NOMO-1 (cell line): ENCODE measurements at regions not wholly inside any gene's neighbourhood (a gene's known extent, or its start where the extent isn't known, plus 50 kb on each side); places are given as distances from the start of the nearest gene placed in this dataset.
A peak's percentile ranks its signal among the peaks of the same experiment; 100 is the strongest.
"Not testable (repeated sequence)": the region's sequence is repeated elsewhere in the genome, so short reads cannot be mapped to it uniquely, and the experiment has no call there.

Experiments
- DNase-seq, 2 experiments: peaks; one replicate each; lab custom pipeline; 2025; ENCODE audit not compliant: unreplicated experiment in 2 of 2; lab: John Stamatoyannopoulos, UW

- DNase-seq, result no peak
Observed at GRCh38 chr9:124084087-124084486, 72.5 kb downstream of the LHX2 start.

- no peak for DNase-seq
Observed at GRCh38 chr9:124087226-124087625, 75.7 kb downstream of the LHX2 start.

DNA sequence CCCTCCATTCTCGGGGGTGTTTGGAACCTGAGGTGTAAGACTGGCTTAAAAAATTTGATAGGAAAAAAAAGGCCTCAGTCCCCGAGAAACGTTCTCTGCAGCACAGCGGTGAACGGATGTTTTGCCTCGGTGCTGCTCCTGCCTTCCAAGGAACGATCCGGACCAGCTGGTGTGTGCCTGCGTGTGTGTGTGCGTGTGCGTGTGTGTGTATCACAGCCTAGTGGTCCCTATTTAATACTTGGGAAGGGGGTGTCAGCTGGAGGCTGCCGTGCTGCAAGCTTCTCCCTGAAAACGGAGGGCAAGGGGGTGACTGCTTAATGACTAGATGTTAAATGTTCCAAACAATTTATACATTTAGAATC lies 76.9 kb downstream of the LHX2 start:
- no peak for DNase-seq

- not testable (repeated sequence) for DNase-seq
Observed at GRCh38 chr9:124089631-124090488, 78.3 kb downstream of the LHX2 start.

GRCh38 chr9:124098141-124098905 lies 86.8 kb downstream of the LHX2 start:
- peak; percentile 70 to 78 for DNase-seq

- no peak for DNase-seq
Observed at GRCh38 chr9:124099860-124100259, 88.3 kb downstream of the LHX2 start.

GRCh38 chr9:124101215-124101968 lies 89.8 kb downstream of the LHX2 start:
- DNase-seq, result no peak

DNA sequence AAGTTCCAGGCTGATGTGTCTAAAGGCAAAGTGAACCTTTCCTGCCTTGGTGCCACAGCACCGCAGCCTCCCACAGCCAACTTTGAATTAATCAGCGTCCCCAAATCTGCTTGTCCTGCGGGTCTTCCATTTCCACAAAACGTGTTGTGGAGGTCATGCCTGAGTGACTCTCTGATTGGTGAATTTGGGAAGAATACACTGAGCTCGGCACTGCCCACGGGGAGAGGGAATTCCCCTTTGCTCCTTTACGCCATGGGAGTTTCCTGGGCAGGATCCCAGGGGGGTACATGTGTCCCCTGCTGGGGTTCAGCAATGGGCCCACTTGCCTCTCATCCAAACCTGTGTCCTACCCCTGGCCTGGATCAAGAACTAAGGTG lies 90.4 kb downstream of the LHX2 start:
- DNase-seq, result no peak

GRCh38 chr9:124102363-124102762 lies 90.8 kb downstream of the LHX2 start:
- no peak for DNase-seq

GRCh38 chr9:124105266-124105665 lies 93.7 kb downstream of the LHX2 start:
- no peak for DNase-seq

- no peak for DNase-seq
Observed at GRCh38 chr9:124108216-124108615, 96.6 kb downstream of the LHX2 start.

DNA sequence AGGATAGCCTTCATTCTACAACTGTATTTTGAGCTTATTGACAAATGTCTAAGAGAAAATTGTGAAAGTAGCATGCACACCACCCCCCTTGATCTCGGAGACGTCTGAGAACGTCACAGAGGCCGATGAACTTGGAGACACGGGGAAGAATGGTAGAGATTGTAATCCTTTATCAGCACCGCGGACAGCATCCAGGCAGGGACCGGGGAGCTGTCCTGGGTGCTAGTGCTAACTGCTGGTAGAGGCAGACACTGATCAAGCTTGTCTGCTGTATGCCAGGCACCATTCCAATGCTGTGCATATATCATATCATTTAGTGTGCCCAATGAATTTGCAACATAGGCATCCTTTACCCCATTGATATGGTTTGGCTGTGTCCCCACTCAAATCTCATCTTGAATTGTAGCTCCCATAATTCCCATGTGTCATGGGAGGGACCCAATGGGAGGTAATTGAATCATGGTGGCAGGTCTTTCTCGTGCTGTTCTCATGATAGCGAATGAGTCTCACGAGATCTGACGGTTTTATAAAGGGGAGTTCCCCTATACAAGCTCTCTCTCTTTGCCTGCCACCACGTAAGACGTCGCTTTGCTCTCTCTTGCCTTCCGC lies 98.8 kb downstream of the LHX2 start:
- DNase-seq, result peak; percentile 17 to 38

- DNase-seq, result no peak
Observed at GRCh38 chr9:124116683-124117363, 105.3 kb downstream of the LHX2 start.

- DNase-seq, result no peak
Observed at GRCh38 chr9:124118894-124119293, 107.3 kb downstream of the LHX2 start.

DNA sequence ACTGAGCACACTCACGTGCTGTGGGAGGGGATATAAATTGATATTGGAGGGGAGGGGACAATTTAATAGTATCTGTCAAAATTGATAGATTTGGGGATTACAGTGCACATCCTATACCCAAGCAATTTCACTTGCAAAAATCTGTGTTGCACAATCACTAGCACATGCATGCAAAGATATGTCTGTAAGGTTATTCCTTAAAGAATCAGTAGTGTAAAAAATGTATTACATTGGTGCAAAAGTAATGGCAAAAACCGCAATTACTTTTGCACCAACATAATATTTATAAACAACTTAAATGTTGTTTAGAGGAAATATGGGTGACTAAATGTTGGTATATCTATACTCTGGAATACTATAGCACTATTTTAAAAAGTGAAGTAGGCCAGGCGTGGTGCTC lies 108.7 kb downstream of the LHX2 start:
- no peak for DNase-seq

- DNase-seq, result no peak
Observed at GRCh38 chr9:124121725-124122124, 110.2 kb downstream of the LHX2 start.

DNA sequence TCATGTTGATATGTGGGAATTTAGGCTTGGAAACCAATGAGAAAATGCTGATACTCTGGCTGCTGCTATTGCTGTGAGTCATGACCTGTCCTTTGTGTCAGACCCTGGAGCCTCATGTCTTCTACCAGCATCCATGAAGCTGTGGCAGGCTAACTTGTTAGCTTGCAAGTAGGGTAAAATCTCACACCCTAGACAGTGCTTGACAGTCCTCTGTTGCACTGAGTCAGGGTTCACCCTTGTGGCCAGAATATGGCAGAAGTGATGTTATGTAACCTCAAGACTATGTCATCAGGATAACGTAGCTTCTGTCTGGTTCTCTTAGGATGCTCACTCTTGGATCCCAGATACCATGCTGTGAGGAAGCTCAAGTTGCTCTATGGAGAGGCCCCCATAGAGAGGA lies 110.8 kb downstream of the LHX2 start:
- no peak for DNase-seq

GRCh38 chr9:124122813-124123462 lies 111.4 kb downstream of the LHX2 start:
- no peak for DNase-seq

GRCh38 chr9:124123621-124124020 lies 112.1 kb downstream of the LHX2 start:
- peak in 1 of 2 experiments; percentile 43 for DNase-seq
